ENCODE measurements at regions not wholly inside any gene's neighbourhood (a gene's known extent, or its start where the extent isn't known, plus 50 kb on each side); places are given as distances from the start of the nearest gene placed in this dataset.

DNA sequence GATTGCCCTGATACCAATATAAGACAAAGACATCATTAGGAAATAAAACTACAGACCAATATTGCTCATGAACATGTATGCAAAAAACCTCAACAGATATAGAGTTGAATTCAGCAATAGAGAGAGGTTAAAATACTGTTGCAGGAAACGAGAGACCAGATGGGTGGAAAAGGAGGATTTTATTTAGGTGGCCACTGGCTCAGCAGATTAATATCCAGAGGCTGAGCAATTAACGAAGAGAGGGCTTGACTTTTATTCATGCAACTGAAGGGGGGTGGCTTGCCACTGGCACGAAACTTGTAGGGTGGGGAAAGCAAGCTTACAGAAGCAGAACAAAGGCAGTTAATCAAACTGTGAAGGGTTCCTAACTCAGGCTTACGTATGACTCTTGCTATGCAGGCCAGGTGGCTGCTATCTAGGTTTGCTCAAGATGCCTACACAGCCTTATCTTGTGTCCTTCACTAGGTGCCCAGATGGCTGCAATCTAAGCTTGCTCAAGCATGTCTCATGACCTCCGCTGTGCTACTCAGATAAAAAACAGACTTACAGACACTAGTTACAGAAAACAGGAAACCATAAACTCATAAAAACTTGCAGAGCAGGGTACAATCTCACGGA is 126.4 kb downstream of the MMUT start:
- Histone ChIP-seq H3K36me3 (no peaks in the 10 kb centered on the region), H3K9me3 (no peaks in the 10 kb centered on the region), H3K4me3 (no peak overlapping the region), H3K27me3 (no peaks in the 10 kb centered on the region), H3K27ac (no peak overlapping the region), H3K4me1 (no peaks in the 10 kb centered on the region)
- DNase-seq (no peak), ATAC-seq (no peak)
- intact Hi-C loops (cut with DNase I): no loop called here
- TF ChIP-seq, protein P1, sequence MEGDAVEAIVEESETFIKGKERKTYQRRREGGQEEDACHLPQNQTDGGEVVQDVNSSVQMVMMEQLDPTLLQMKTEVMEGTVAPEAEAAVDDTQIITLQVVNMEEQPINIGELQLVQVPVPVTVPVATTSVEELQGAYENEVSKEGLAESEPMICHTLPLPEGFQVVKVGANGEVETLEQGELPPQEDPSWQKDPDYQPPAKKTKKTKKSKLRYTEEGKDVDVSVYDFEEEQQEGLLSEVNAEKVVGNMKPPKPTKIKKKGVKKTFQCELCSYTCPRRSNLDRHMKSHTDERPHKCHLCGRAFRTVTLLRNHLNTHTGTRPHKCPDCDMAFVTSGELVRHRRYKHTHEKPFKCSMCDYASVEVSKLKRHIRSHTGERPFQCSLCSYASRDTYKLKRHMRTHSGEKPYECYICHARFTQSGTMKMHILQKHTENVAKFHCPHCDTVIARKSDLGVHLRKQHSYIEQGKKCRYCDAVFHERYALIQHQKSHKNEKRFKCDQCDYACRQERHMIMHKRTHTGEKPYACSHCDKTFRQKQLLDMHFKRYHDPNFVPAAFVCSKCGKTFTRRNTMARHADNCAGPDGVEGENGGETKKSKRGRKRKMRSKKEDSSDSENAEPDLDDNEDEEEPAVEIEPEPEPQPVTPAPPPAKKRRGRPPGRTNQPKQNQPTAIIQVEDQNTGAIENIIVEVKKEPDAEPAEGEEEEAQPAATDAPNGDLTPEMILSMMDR (IDR thresholded peaks at IDR 0.05): no peak

DNA sequence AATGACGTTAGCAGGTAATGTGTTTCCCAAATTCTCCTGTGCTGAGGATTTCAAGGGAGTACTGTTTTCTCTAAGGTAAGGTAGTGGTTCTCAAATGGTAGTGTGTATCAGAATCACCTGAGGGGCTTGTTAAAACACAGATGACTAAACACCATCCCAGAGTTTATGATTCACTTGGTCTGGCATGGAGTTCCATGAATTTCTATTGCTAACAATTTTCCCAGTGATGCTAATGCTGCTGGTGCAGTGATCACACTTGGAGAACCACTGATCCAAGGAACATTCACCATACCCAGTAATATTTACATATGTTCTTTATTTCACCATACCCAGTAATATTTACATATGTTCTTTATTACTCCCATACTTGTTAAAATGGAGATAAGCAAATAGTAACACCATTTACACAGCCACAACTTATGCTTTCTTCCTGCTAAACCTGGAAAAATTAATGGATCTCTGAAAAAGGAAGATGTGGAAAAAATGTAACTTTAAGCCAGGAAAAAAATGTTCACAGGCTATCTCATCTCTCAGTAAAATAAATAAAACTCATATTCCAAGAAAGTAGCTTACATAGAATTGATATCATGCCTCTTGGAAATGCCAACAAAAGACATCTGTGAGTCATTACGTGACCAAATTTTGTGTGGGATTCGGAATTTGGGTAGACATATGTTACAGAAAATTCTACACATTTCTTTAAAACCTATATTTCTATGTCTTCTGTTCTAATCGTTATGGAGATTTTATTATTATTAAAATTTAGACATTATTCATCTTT is 129.5 kb downstream of the MMUT start:
- ATAC-seq: no peak
- TF ChIP-seq, protein P1 (IDR thresholded peaks at IDR 0.05): no peak
- Histone ChIP-seq H3K4me1 (no peaks in the 10 kb centered on the region), H3K4me3 (no peak overlapping the region), H3K27me3 (no peaks in the 10 kb centered on the region), H3K27ac (no peak overlapping the region), H3K9me3 (no peaks in the 10 kb centered on the region), H3K36me3 (no peaks in the 10 kb centered on the region)
- intact Hi-C loops (cut with DNase I): no loop called here
- DNase-seq: no peak

DNA sequence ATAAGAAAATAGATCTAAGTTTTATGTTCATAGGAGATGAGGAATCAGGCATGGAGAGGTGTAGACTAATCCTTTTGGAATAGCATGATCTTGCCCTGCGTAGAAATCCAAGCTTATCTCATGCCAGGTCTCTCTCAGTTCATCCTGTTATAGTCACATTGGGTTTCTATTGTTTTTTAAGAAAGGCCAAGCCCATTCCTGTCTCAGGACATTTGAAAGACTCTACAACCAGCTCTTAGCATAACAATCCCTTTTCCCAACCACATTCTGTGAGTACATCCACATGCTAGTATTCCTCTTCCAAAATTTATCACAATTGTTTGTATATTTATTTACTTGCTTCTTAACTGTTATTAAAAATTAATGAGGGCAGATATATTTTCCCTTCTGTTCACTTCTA is 130.3 kb downstream of the MMUT start:
- DNase-seq (no peak), ATAC-seq (no peak)

DNA sequence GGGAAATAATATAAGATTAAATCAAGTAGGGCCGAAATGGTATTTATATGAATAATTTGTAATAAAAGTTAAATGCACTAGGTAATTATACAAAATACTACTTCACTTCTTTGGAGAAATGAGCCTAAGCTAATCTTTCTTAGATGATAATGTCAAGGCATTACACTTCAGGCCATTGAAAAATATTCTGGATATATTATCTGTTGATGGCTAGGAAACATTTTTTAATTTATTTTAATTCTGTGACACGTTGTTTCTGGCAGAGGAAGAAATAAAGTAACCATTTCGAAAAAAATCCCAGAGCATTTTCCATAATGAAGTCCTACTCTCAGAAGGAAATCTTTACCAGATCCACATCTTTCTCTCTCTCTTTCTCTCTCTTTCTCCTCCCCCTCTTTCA is 133.9 kb downstream of the MMUT start:
- no peaks in the 10 kb centered on the region for H3K9me3 ChIP-seq
- intact Hi-C loops (cut with DNase I): no loop called here
- DNase-seq (no peak), ATAC-seq (no peak)
- H3K4me1 ChIP-seq: no peaks in the 10 kb centered on the region
- H3K4me3 ChIP-seq: no peak overlapping the region
- H3K27ac ChIP-seq: no peak overlapping the region
- H3K36me3 ChIP-seq: no peaks in the 10 kb centered on the region
- TF ChIP-seq, protein P1 (IDR thresholded peaks at IDR 0.05): no peak
- no peaks in the 10 kb centered on the region for H3K27me3 ChIP-seq

More for the DNA sequence above, 130.3 kb downstream of the MMUT start:
- TF ChIP-seq, protein P1 (IDR thresholded peaks at IDR 0.05): no peak
- H3K9me3 ChIP-seq: no peaks in the 10 kb centered on the region
- no peak overlapping the region for H3K4me3 ChIP-seq
- H3K4me1 ChIP-seq: no peaks in the 10 kb centered on the region
- no peaks in the 10 kb centered on the region for H3K36me3 ChIP-seq
- H3K27ac ChIP-seq: no peak overlapping the region
- H3K27me3 ChIP-seq: no peaks in the 10 kb centered on the region
- intact Hi-C loops (cut with DNase I): no loop called here

DNA sequence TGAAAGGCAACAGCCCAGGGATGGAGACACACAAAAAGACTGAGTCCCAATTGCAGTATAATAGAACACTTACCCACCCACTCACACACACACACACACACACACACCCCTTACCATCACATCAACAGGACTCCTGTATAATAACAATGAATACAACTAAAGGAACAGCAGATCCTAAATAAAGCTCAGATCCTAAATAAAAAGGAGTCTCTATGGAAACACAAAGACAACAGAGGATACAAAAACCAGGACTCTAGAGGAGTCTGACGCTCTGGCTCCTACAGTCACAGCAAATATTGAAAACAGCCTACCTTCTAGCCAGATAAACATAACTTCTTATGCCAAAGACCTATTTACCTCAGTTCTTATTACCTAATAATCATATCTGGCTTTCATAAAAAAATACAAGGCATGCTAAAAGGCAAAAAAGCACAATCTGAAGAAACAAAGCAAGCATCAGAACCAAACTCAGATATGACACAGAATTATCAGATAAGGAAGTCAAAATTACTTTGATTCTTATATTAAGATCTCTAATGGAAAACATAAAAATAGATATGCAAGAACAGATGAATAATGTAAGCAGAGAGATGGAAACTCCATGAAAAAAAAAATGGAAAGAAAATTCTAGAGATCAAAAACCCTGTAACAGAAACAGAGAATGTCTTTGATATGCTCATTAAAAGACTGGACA is 134.9 kb downstream of the MMUT start:
- intact Hi-C loops (cut with DNase I): no loop called here
- no peaks in the 10 kb centered on the region for H3K4me1 ChIP-seq
- ATAC-seq (no peak), DNase-seq (no peak)
- H3K4me3 ChIP-seq: no peak overlapping the region
- no peaks in the 10 kb centered on the region for H3K9me3 ChIP-seq
- H3K27ac ChIP-seq: no peak overlapping the region
- no peaks in the 10 kb centered on the region for H3K36me3 ChIP-seq
- H3K27me3 ChIP-seq: no peaks in the 10 kb centered on the region
- TF ChIP-seq, protein P1 (IDR thresholded peaks at IDR 0.05): no peak
